ENCODE measurements at regions not wholly inside any gene's neighbourhood (a gene's known extent, or its start where the extent isn't known, plus 50 kb on each side); places are given as distances from the start of the nearest gene placed in this dataset.

- TF ChIP-seq CTCF (IDR thresholded peaks at IDR 0.05; ENCODE audit: low read depth, low read length, missing input control) (no peak), SP1 (IDR thresholded peaks at IDR 0.05) (no peak), REST (IDR thresholded peaks at IDR 0.05) (no peak), RXRA (IDR thresholded peaks at IDR 0.05) (no peak), HNF4G (IDR thresholded peaks at IDR 0.05) (no peak)
These were observed 72.6 kb upstream of the PTPN13 start (continued) for GRCh38 chr4:86521373-86521969.

GRCh38 chr4:86522349-86522748 lies 71.8 kb upstream of the PTPN13 start:
- Histone ChIP-seq H3K36me3 (ENCODE audit: control insufficient read depth in 4 of 4, insufficient read depth in 3 of 4, low read depth in 1 of 4, low read length in 3 of 4) (no peaks in the 10 kb centered on the region), H3K4me3 (ENCODE audit: low read depth in 1 of 3, low read length in 3 of 3) (no peak overlapping the region), H3K9me3 (ENCODE audit: control insufficient read depth in 4 of 4, low read length in 3 of 4) (peaks cover 0 to 5% (median 2%) of the 10 kb centered on the region in 4 donors), H3K27ac (ENCODE audit: low read depth in 1 of 2, low read length in 2 of 2) (no peak overlapping the region), H3K4me1 (ENCODE audit: control insufficient read depth in 4 of 4, insufficient read depth in 4 of 4, low read length in 3 of 4) (no peaks in the 10 kb centered on the region), H3K27me3 (ENCODE audit: control insufficient read depth in 4 of 4, insufficient read depth in 4 of 4, low read length in 3 of 4) (peaks cover 0 to 5% (median 0%) of the 10 kb centered on the region in 4 donors), H3K9ac (ENCODE audit: low read depth in 1 of 2, low read length in 2 of 2) (no peak overlapping the region)
- WGBS = 69% methylated on average over 4 of the region's 4 CpGs
- TF ChIP-seq YY1 (IDR thresholded peaks at IDR 0.05) = no peak
- no peak for TF ChIP-seq GABPA (IDR thresholded peaks at IDR 0.05 in 1 of 2, conservative IDR thresholded peaks at IDR 0.05 in 1 of 2)
- no peak for TF ChIP-seq EGR1 (IDR thresholded peaks at IDR 0.05; ENCODE audit: low read depth in 2 of 2)
- no peak for TF ChIP-seq ZBTB33 (IDR thresholded peaks at IDR 0.05)
- TF ChIP-seq ATF3 (IDR thresholded peaks at IDR 0.05) = no peak
- TF ChIP-seq JUND (IDR thresholded peaks at IDR 0.05) = no peak
- TF ChIP-seq NR2F2 (IDR thresholded peaks at IDR 0.05) = no peak
- TF ChIP-seq RXRA (IDR thresholded peaks at IDR 0.05) = no peak
- no peak for TF ChIP-seq CTCF (IDR thresholded peaks at IDR 0.05; ENCODE audit: low read depth, low read length, missing input control)
- TF ChIP-seq RAD21 (IDR thresholded peaks at IDR 0.05) = no peak
- no peak for TF ChIP-seq SP1 (IDR thresholded peaks at IDR 0.05)
- TF ChIP-seq REST (IDR thresholded peaks at IDR 0.05) = no peak
- TF ChIP-seq TAF1 (conservative IDR thresholded peaks at IDR 0.05) = no peak
- no peak for TF ChIP-seq FOXA2 (IDR thresholded peaks at IDR 0.05)
- DNase-seq (ENCODE audit: low spot score) = no peak
